Keratinocyte (primary cell): ENCODE measurements at regions not wholly inside any gene's neighbourhood (a gene's known extent, or its start where the extent isn't known, plus 50 kb on each side); places are given as distances from the start of the nearest gene placed in this dataset.
"Not testable (repeated sequence)": the region's sequence is repeated elsewhere in the genome, so short reads cannot be mapped to it uniquely, and the experiment has no call there.

Experiments
- DNase-seq: peaks from one replicate; pipeline ENCODE4 v3.0.0-alpha.2; 2011; ENCODE audit warnings: low read depth, missing footprints, low spot score
- FAIRE-seq: peaks from 2 replicates; lab custom pipeline; 2011; peaks lifted over from hg19 to GRCh38; lab: Jason Lieb, UNC
- H2AFZ ChIP-seq: 2 replicates; pipeline ENCODE4 v1.6.0; 2012; ENCODE audit warnings: low read length, control low read depth, inconsistent platforms; ENCODE audit not compliant: control insufficient read depth
- H3K27ac ChIP-seq: 2 replicates; pipeline ENCODE4 v1.5.1; 2011; ENCODE audit warnings: low read length; ENCODE audit not compliant: control insufficient read depth, insufficient read depth
- H3K27me3 ChIP-seq: 3 replicates; pipeline ENCODE4 v1.6.0; 2011; ENCODE audit warnings: low read length; ENCODE audit not compliant: control insufficient read depth, insufficient read depth; ENCODE audit errors: extremely low read depth
- H3K36me3 ChIP-seq, 2 experiments: 2 replicates in 1 of 2; 3 replicates in 1 of 2; pipeline ENCODE4 v1.5.1; 2011; ENCODE audit warnings: low read length in 2 of 2, mild to moderate bottlenecking in 1 of 2; ENCODE audit not compliant: control insufficient read depth in 2 of 2, insufficient read depth in 2 of 2; ENCODE audit errors: extremely low read depth in 1 of 2
- H3K4me1 ChIP-seq: 3 replicates; pipeline ENCODE4 v1.5.1; 2011; ENCODE audit warnings: low read length; ENCODE audit not compliant: control insufficient read depth, insufficient read depth; ENCODE audit errors: extremely low read depth
- H3K4me2 ChIP-seq: 3 replicates; pipeline ENCODE4 v1.6.0; 2011; ENCODE audit warnings: low read depth, low read length; ENCODE audit not compliant: control insufficient read depth, insufficient read depth; ENCODE audit errors: extremely low read depth
- H3K4me3 ChIP-seq, 3 experiments: fragments of 200-600 bp in 1 of 3; sonication (generic) in 1 of 3; 2 replicates in 2 of 3; 3 replicates in 1 of 3; pipeline ENCODE4 v1.5.1; 2011 to 2016; ENCODE audit warnings: low read length in 3 of 3, mild to moderate bottlenecking in 3 of 3, control low read depth in 2 of 3, inconsistent platforms in 1 of 3, low read depth in 1 of 3, mixed read lengths in 1 of 3, mixed run types in 1 of 3, moderate library complexity in 1 of 3; ENCODE audit not compliant: control insufficient read depth in 2 of 3, insufficient read depth in 2 of 3; ENCODE audit errors: extremely low read depth in 1 of 3
- H3K79me2 ChIP-seq: 2 replicates; pipeline ENCODE4 v1.6.0; 2012; ENCODE audit warnings: low read length; ENCODE audit not compliant: control insufficient read depth, insufficient read depth
- H3K9ac ChIP-seq: 3 replicates; pipeline ENCODE4 v1.6.0; 2011; ENCODE audit warnings: low read length; ENCODE audit not compliant: control insufficient read depth, insufficient read depth; ENCODE audit errors: extremely low read depth
- H3K9me1 ChIP-seq: 3 replicates; pipeline ENCODE4 v1.6.0; 2011; ENCODE audit warnings: low read length; ENCODE audit not compliant: control insufficient read depth, insufficient read depth; ENCODE audit errors: extremely low read depth
- H3K9me3 ChIP-seq: 2 replicates; pipeline ENCODE4 v1.5.1; 2012; ENCODE audit warnings: low read depth, low read length; ENCODE audit not compliant: control insufficient read depth
- H4K20me1 ChIP-seq: 3 replicates; pipeline ENCODE4 v1.6.0; 2011; ENCODE audit warnings: low read length; ENCODE audit not compliant: control insufficient read depth, insufficient read depth; ENCODE audit errors: extremely low read depth
- CTCF ChIP-seq, 3 experiments: IDR thresholded peaks in 1 of 3; conservative IDR thresholded peaks in 1 of 3; optimal IDR thresholded peaks in 1 of 3; 2 replicates in 2 of 3; 3 replicates in 1 of 3; pipeline versions ENCODE3 to v1.5.1; 2011; ENCODE audit warnings: low read length in 3 of 3, mild to moderate bottlenecking in 3 of 3, moderate library complexity in 2 of 3, control low read depth in 1 of 3, inconsistent platforms in 1 of 3; ENCODE audit not compliant: insufficient read depth in 2 of 3; ENCODE audit errors: extremely low read depth in 1 of 3
- EZH2 ChIP-seq: IDR thresholded peaks from one replicate; pipeline ENCODE4 v1.6.1; 2012; ENCODE audit warnings: inconsistent platforms, mild to moderate bottlenecking, low read length, moderate library complexity
- dilution Hi-C: fragments of 300-500 bp; cut with MboI; formaldehyde crosslinking; loops from one replicate; pipeline ENCODE4 v1.7.0; 2020; ENCODE audit warnings: low sequenced_read_pairs; ENCODE audit not compliant: extremely low pct_ligation_motif_present

DNA sequence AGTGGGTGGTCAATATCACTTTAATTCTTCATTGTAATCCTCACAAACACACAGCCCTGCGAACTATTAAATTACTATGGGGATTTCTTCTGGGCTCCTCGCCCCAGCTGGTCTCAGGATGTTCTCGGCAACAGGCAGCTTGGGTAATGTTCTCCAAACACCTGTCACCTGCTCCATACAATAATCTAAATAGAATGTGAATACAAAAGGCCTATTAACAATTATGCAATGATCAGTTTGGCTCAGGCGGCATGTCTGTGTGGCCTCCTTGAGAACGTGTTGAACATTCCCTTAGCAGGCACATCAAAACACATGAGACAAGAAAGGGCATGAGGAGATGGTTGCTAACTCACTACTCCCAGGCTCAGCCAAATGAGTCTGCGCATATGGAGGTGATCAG lies 158.6 kb upstream of the KBTBD8 start:
- Histone ChIP-seq H3K79me2 (no peaks in the 10 kb centered on the region), H3K9me3 (no peaks in the 10 kb centered on the region), H2AFZ (no peak overlapping the region), H3K36me3 (no peaks in the 10 kb centered on the region), H3K4me3 (no peak overlapping the region), H3K4me1 (no peaks in the 10 kb centered on the region), H3K9ac (no peak overlapping the region), H3K27ac (no peak overlapping the region), H3K27me3 (no peaks in the 10 kb centered on the region), H4K20me1 (no peaks in the 10 kb centered on the region), H3K4me2 (no peak overlapping the region), H3K9me1 (no peaks in the 10 kb centered on the region)
- dilution Hi-C loops = no loop called here
- TF ChIP-seq CTCF (optimal IDR thresholded peaks at IDR 0.05 in 1 of 3, IDR thresholded peaks at IDR 0.05 in 1 of 3, conservative IDR thresholded peaks at IDR 0.05 in 1 of 3; ENCODE audit: extremely low read depth in 1 of 3, insufficient read depth in 2 of 3, low read length in 3 of 3) = no peak
- TF ChIP-seq EZH2 = no peak
- DNase-seq = no peak
- no peak for FAIRE-seq

DNA sequence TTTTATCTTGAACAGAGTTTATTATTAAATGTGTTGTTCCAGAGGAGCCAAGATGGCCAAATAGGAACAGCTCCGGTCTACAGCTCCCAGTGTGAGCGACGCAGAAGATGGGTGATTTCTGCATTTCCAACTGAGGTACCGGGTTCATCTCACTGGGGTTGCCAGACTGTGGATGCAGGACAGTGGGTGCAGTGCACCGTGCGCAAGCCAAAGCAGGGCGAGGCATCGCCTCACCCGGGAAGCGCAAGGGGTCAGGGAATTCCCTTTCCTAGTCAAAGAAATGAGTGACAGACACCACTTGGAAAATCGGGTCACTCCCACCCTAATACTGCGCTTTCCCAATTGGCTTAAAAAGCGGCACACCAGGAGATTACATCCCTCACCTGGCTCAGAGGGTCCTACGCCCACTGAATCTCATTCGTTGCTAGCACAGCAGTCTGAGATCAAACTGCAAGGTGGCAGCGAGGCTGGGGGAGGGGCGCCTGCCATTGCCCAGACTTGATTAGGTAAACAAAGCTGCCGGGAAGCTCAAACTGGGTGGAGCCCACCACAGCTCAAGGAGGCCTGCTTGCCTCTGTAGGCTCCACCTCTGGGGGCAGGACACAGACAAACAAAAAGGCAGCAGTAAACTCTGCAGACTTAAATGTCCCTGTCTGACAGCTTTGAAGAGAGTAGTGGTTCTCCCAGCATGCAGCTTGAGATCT lies 155.2 kb upstream of the KBTBD8 start:
- not testable (repeated sequence) for FAIRE-seq, DNase-seq

More for the DNA sequence above, 155.2 kb upstream of the KBTBD8 start:
- H3K79me2 ChIP-seq, H3K4me1 ChIP-seq, H3K27me3 ChIP-seq, H4K20me1 ChIP-seq, H3K9me3 ChIP-seq, H3K27ac ChIP-seq, H3K36me3 ChIP-seq, dilution Hi-C loops, H3K4me3 ChIP-seq, H3K9me1 ChIP-seq, H3K9ac ChIP-seq, H2AFZ ChIP-seq, H3K4me2 ChIP-seq: not testable (repeated sequence)
